Thoracic aorta (tissue), 2 donors: ENCODE measurements at regions not wholly inside any gene's neighbourhood (a gene's known extent, or its start where the extent isn't known, plus 50 kb on each side); places are given as distances from the start of the nearest gene placed in this dataset.

Experiments used
- ATAC-seq: fragments of 150-250 bp; one replicate; pipeline ENCODE4 v1.8.0; 2017; ENCODE audit warnings: low read depth; ENCODE audit not compliant: insufficient number of reproducible peaks, low FRiP score
- DNase-seq: peaks from one replicate; pipeline ENCODE4 v3.0.0-alpha.2; 2020; ENCODE audit warnings: low spot score
- H3K27ac ChIP-seq, 2 donors: fragments of 200-600 bp; sonication (generic); 1 replicate in 1 of 2; 2 replicates in 1 of 2; pipeline ENCODE4 v1.5.1; 2016; ENCODE audit warnings: mild to moderate bottlenecking in 2 of 2, moderate library complexity in 2 of 2
- H3K27me3 ChIP-seq: fragments of 200-600 bp; sonication (generic); replicated peaks from 2 replicates; pipeline ENCODE4 v1.6.0; 2016; ENCODE audit warnings: mild to moderate bottlenecking; ENCODE audit not compliant: insufficient read depth
- H3K36me3 ChIP-seq: fragments of 200-600 bp; sonication (generic); one replicate; pipeline ENCODE4 v1.5.1; 2016
- H3K4me1 ChIP-seq, 2 donors: fragments of 200-600 bp; sonication (generic); 1 replicate in 1 of 2; 2 replicates in 1 of 2; pipeline versions ENCODE4 v1.5.1 to v1.6.0; 2016; ENCODE audit warnings: low read depth in 2 of 2, mild to moderate bottlenecking in 1 of 2; ENCODE audit not compliant: control insufficient read depth in 1 of 2
- H3K4me3 ChIP-seq: fragments of 200-600 bp; sonication (generic); 2 replicates; pipeline ENCODE4 v1.5.1; 2016; ENCODE audit warnings: mild to moderate bottlenecking
- H3K9me3 ChIP-seq: fragments of 200-600 bp; sonication (generic); 2 replicates; pipeline ENCODE4 v1.5.1; 2016
- TF ChIP-seq, protein P1 (sequence below): fragments of 200-600 bp; sonication (generic); IDR thresholded peaks from one replicate; pipeline ENCODE4 v1.5.1; 2019; ENCODE audit warnings: antibody characterized with exemption

DNA sequence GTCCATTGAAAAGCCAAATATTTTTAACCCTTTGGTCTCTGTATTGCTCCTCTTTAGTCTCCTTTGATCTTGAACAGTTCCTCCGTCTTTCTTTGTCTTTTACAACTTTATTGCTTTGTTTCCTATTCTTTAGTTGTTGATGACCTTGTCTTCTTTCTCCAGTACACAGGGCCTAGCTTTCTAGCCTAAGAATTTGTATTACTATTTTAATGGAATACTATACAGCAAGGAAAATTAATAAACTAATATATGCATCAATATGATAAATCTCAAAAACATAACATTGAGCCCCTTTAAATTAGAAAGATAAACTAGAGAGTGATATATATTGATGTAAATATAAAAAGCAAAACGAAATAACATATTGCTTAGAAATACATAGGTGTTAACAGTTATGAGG is 88.7 kb downstream of the NR1D2 start:
- TF ChIP-seq, protein P1, sequence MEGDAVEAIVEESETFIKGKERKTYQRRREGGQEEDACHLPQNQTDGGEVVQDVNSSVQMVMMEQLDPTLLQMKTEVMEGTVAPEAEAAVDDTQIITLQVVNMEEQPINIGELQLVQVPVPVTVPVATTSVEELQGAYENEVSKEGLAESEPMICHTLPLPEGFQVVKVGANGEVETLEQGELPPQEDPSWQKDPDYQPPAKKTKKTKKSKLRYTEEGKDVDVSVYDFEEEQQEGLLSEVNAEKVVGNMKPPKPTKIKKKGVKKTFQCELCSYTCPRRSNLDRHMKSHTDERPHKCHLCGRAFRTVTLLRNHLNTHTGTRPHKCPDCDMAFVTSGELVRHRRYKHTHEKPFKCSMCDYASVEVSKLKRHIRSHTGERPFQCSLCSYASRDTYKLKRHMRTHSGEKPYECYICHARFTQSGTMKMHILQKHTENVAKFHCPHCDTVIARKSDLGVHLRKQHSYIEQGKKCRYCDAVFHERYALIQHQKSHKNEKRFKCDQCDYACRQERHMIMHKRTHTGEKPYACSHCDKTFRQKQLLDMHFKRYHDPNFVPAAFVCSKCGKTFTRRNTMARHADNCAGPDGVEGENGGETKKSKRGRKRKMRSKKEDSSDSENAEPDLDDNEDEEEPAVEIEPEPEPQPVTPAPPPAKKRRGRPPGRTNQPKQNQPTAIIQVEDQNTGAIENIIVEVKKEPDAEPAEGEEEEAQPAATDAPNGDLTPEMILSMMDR: no peak
- H3K27ac ChIP-seq: no peak overlapping the region
- no peaks in the 10 kb centered on the region for H3K9me3 ChIP-seq
- ATAC-seq (no peak), DNase-seq (no peak)
- H3K4me3 ChIP-seq: no peak overlapping the region
- no peaks in the 10 kb centered on the region for H3K27me3 ChIP-seq
- no peaks in the 10 kb centered on the region for H3K36me3 ChIP-seq
- peaks cover 3 to 9% of the 10 kb centered on the region in 2 donors for H3K4me1 ChIP-seq

DNA sequence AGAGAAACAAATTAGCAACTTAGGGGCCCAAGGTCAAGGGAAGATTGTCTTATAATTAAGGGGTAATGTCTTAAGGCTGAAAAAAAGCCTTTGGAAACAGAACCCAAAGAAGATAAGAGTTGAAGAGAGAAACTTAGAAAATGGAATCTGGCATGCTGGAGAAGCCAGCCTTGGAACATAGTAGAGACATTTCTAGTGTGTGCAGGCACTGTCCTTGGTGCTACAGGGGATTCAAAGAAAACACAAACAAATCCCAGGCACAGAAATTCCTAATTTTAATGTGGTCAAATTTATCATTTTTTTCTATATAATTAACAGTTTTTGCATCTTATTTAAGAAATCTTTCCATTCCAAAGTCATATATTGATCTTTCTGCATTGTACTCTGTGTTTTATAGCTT is 89.4 kb downstream of the NR1D2 start:
- no peak for DNase-seq
- H3K4me3 ChIP-seq: no peak overlapping the region
- H3K4me1 ChIP-seq: peaks cover 4 to 8% of the 10 kb centered on the region in 2 donors
- H3K36me3 ChIP-seq: no peaks in the 10 kb centered on the region
- no peaks in the 10 kb centered on the region for H3K9me3 ChIP-seq
- H3K27me3 ChIP-seq: no peaks in the 10 kb centered on the region
- TF ChIP-seq, protein P1: no peak
- no peak for ATAC-seq
- H3K27ac ChIP-seq: no peak overlapping the region

DNA sequence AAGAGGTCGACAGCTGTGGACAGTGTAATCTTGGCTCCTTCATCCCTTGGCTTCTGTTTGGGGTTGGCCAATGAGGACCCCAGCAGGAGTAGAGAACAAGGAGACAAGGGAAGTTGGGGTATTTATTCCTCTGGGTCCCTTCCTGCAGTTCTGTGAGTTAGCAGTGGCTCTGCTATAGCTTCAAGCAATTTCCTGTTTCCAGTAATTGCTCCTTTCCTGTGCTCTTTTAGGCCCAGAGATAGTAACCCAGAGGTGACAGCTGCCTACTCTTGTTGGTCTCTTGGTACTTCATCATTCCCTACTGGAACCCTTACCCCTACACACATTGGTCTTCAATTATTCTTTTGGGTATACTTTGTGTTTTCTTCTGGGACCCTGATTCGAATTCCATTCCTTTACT is 92.9 kb downstream of the NR1D2 start:
- no peaks in the 10 kb centered on the region for H3K27me3 ChIP-seq
- TF ChIP-seq, protein P1: no peak
- ATAC-seq: no peak
- no peak for DNase-seq
- no peaks in the 10 kb centered on the region for H3K9me3 ChIP-seq
- H3K4me1 ChIP-seq: peaks cover 10 to 34% of the 10 kb centered on the region in 2 donors
- no peak overlapping the region for H3K27ac ChIP-seq
- H3K36me3 ChIP-seq: no peaks in the 10 kb centered on the region
- H3K4me3 ChIP-seq: no peak overlapping the region

DNA sequence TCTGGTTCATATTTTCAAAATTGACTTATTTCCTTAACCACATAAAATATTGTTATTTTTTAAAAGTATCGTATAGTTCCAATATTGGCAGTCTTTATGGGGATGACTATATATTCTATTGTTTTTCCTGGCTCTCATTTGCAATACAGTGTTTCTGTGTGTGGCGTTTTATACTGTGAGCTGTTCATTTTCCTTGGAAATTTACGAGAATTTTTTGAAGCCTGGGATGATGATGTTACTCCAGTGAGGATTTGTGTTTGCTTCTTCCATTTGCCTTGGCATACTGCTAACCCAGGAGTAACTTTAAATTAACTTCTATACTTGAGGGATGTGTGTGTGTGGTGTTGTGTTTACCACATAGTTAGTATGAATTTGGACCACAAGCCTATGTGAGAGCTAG is 95.2 kb downstream of the NR1D2 start:
- Histone ChIP-seq H3K4me3 (no peak overlapping the region), H3K4me1 (peaks cover 22 to 58% of the 10 kb centered on the region in 2 donors), H3K27ac (no peak overlapping the region), H3K9me3 (no peaks in the 10 kb centered on the region), H3K27me3 (no peaks in the 10 kb centered on the region), H3K36me3 (no peaks in the 10 kb centered on the region)
- no peak for ATAC-seq
- TF ChIP-seq, protein P1: no peak
- no peak for DNase-seq

DNA sequence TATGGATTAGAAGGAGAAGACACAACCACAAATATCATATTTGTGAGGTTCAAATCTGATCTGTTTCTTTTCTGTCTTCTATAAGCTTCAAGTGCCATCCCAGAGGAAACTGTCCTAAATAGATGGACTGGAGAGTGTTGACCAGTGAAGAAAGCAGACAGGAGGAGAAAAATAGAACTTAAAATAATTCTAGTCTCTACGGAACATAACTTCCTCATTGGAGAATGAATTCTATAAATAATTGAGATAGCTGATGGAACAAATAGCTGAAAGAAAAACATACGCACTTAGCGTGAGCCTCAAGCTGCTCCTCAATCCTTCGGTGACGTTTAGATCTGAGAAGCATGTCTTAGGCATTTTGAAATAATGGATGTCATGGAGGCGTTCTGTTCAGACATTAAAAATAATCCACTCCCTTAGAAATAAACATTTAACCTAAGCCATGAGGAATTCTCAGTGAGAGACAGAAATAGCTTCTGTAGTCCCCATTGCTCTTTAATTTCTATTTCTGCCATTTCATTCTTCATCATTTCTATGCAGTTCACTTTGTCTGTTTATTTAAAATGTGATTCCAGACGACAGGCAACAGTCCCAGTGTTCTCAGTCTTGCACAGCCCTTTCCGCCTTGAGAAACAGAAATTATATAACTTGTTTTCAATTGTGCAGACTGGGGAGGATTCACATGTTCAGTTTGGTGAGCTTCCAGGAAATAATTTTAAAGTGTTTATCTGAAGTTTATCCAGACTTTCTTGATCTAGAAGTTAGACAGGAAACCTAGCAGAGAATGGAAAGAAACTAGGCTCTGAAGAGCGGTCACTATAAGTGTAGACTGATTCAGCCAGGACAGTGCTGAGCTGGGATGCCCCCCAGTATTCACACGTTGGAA is 97.3 kb downstream of the NR1D2 start:
- Histone ChIP-seq H3K27me3 (no peaks in the 10 kb centered on the region), H3K4me1 (peaks cover 24 to 66% of the 10 kb centered on the region in 2 donors), H3K9me3 (no peaks in the 10 kb centered on the region), H3K4me3 (peak overlapping the region; percentile 51), H3K27ac (peak overlapping the region; percentile 87 to 90), H3K36me3 (no peaks in the 10 kb centered on the region)
- DNase-seq (no peak), ATAC-seq (peak; percentile 87)
- TF ChIP-seq, protein P1: no peak
